ENCODE measurements at regions not wholly inside any gene's neighbourhood (a gene's known extent, or its start where the extent isn't known, plus 50 kb on each side); places are given as distances from the start of the nearest gene placed in this dataset.

GRCh38 chr10:130430291-130430690 lies 294.1 kb downstream of the GLRX3 start:
- no peak for DNase-seq (ENCODE audit: low read depth in 2 of 2)

- DNase-seq (ENCODE audit: low read depth in 2 of 2) = no peak
Measured at GRCh38 chr10:130430852-130431704, 294.9 kb downstream of the GLRX3 start.

GRCh38 chr10:130432271-130432670 lies 296.1 kb downstream of the GLRX3 start:
- DNase-seq (ENCODE audit: low read depth in 2 of 2) = no peak

GRCh38 chr10:130432850-130433249 lies 296.7 kb downstream of the GLRX3 start:
- DNase-seq (ENCODE audit: low read depth in 2 of 2) = no peak

- DNase-seq (ENCODE audit: low read depth in 2 of 2) = no peak
Measured at GRCh38 chr10:130434446-130435385, 298.5 kb downstream of the GLRX3 start.

- DNase-seq (ENCODE audit: low read depth in 2 of 2) = no peak
Measured at GRCh38 chr10:130435961-130436360, 299.8 kb downstream of the GLRX3 start.

GRCh38 chr10:130438861-130439260 lies 302.7 kb downstream of the GLRX3 start:
- no peak for DNase-seq (ENCODE audit: low read depth in 2 of 2)

- no peak for DNase-seq (ENCODE audit: low read depth in 2 of 2)
Measured at GRCh38 chr10:130439766-130440165, 303.6 kb downstream of the GLRX3 start.

GRCh38 chr10:130440494-130440893 lies 304.3 kb downstream of the GLRX3 start:
- DNase-seq (ENCODE audit: low read depth in 2 of 2) = no peak

GRCh38 chr10:130440971-130441370 lies 304.8 kb downstream of the GLRX3 start:
- DNase-seq (ENCODE audit: low read depth in 2 of 2) = no peak

- no peak for DNase-seq (ENCODE audit: low read depth in 2 of 2)
Measured at GRCh38 chr10:130443066-130443465, 306.9 kb downstream of the GLRX3 start.

GRCh38 chr10:130453036-130453720 lies 317.0 kb downstream of the GLRX3 start:
- no peak for DNase-seq (ENCODE audit: low read depth in 2 of 2)

- no peak for DNase-seq (ENCODE audit: low read depth in 2 of 2)
Measured at GRCh38 chr10:130453721-130454542, 317.7 kb downstream of the GLRX3 start.

- no peak for DNase-seq (ENCODE audit: low read depth in 2 of 2)
Measured at GRCh38 chr10:130454543-130455000, 318.4 kb downstream of the GLRX3 start.

- DNase-seq (ENCODE audit: low read depth in 2 of 2) = no peak
Measured at GRCh38 chr10:130455111-130455695, 319.0 kb downstream of the GLRX3 start.

- DNase-seq (ENCODE audit: low read depth in 2 of 2) = no peak
Measured at GRCh38 chr10:130455791-130456190, 319.6 kb downstream of the GLRX3 start.

GRCh38 chr10:130456616-130457015 lies 320.4 kb downstream of the GLRX3 start:
- DNase-seq (ENCODE audit: low read depth in 2 of 2) = no peak

- no peak for DNase-seq (ENCODE audit: low read depth in 2 of 2)
Measured at GRCh38 chr10:130458509-130458908, 322.3 kb downstream of the GLRX3 start.

- no peak for DNase-seq (ENCODE audit: low read depth in 2 of 2)
Measured at GRCh38 chr10:130459011-130459410, 322.8 kb downstream of the GLRX3 start.

- no peak for DNase-seq (ENCODE audit: low read depth in 2 of 2)
Measured at GRCh38 chr10:130459851-130460490, 323.8 kb downstream of the GLRX3 start.

All from stimulated activated CD4-positive, alpha-beta T cell treated with anti-CD3 and anti-CD28 coated beads, Interleukin-4, amount 100 ng/mL, for 48 hours (primary cell).